ENCODE measurements at regions not wholly inside any gene's neighbourhood (a gene's known extent, or its start where the extent isn't known, plus 50 kb on each side); places are given as distances from the start of the nearest gene placed in this dataset.

DNA sequence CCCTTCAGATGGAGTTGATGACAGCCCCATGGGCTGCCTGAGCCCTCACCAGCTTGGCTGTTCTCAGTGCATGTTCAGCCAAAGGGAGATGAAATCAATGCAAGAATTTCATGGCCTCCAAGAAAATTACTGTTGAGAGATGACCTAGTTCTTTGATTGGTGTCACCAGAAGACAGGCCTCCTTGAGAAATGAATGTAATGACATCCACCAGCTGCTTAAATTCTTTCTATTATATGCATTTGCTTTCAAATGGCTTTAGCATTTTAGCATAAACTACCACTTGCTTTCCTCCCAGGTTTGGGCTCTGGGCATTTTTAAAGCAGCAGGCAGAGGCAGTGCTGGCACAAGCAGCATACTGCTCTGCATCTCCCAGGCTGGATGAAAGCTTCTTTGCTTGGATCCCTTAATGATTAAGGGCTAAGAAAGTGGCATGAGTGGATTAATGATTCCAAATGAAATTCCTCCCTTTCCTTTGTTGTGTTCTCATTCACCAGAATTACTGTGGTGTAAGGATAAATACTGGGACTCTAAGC lies 278.4 kb downstream of the ZNF326 start:
- TF ChIP-seq, protein P1, sequence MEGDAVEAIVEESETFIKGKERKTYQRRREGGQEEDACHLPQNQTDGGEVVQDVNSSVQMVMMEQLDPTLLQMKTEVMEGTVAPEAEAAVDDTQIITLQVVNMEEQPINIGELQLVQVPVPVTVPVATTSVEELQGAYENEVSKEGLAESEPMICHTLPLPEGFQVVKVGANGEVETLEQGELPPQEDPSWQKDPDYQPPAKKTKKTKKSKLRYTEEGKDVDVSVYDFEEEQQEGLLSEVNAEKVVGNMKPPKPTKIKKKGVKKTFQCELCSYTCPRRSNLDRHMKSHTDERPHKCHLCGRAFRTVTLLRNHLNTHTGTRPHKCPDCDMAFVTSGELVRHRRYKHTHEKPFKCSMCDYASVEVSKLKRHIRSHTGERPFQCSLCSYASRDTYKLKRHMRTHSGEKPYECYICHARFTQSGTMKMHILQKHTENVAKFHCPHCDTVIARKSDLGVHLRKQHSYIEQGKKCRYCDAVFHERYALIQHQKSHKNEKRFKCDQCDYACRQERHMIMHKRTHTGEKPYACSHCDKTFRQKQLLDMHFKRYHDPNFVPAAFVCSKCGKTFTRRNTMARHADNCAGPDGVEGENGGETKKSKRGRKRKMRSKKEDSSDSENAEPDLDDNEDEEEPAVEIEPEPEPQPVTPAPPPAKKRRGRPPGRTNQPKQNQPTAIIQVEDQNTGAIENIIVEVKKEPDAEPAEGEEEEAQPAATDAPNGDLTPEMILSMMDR (IDR thresholded peaks at IDR 0.05) = no peak
- TF ChIP-seq, protein P2, sequence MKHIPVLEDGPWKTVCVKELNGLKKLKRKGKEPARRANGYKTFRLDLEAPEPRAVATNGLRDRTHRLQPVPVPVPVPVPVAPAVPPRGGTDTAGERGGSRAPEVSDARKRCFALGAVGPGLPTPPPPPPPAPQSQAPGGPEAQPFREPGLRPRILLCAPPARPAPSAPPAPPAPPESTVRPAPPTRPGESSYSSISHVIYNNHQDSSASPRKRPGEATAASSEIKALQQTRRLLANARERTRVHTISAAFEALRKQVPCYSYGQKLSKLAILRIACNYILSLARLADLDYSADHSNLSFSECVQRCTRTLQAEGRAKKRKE (CRISPR knock-in tag; IDR thresholded peaks at IDR 0.05; ENCODE audit: low read depth) = no peak
- TF ChIP-seq POLR2A (IDR thresholded peaks at IDR 0.05; ENCODE audit: low read length) = no peak
- TF ChIP-seq CEBPB (IDR thresholded peaks at IDR 0.05) = no peak
- TF ChIP-seq CHD2 (IDR thresholded peaks at IDR 0.05; ENCODE audit: low read length, partially characterized antibody) = no peak
- no peak for TF ChIP-seq MYC (IDR thresholded peaks at IDR 0.05; ENCODE audit: borderline replicate concordance, low read length)
- TF ChIP-seq JUNB (IDR thresholded peaks at IDR 0.05) = no peak
